GM10266 (cell line): ENCODE measurements at regions not wholly inside any gene's neighbourhood (a gene's known extent, or its start where the extent isn't known, plus 50 kb on each side); places are given as distances from the start of the nearest gene placed in this dataset.
"Not testable (repeated sequence)": the region's sequence is repeated elsewhere in the genome, so short reads cannot be mapped to it uniquely, and the experiment has no call there.

Source experiments
- DNase-seq: peaks from one replicate; pipeline ENCODE4 v3.0.0; 2012; ENCODE audit errors: extremely low spot score
- CTCF ChIP-seq: IDR thresholded peaks from 2 replicates; pipeline ENCODE4 v1.5.1; 2012; ENCODE audit warnings: mild to moderate bottlenecking, low read depth; ENCODE audit not compliant: control insufficient read depth, insufficient read depth; ENCODE audit errors: missing control alignments

- DNase-seq: no peak
- no peak for TF ChIP-seq CTCF
Observed at GRCh38 chr9:18297056-18297841, 176.7 kb upstream of the ADAMTSL1 start.

- no peak for TF ChIP-seq CTCF
- no peak for DNase-seq
Observed at GRCh38 chr9:18299449-18299848, 174.5 kb upstream of the ADAMTSL1 start.

GRCh38 chr9:18305167-18305806 lies 168.7 kb upstream of the ADAMTSL1 start:
- DNase-seq: not testable (repeated sequence)

- no peak for TF ChIP-seq CTCF
- DNase-seq: no peak
Observed at GRCh38 chr9:18314316-18314715, 159.6 kb upstream of the ADAMTSL1 start.

GRCh38 chr9:18317896-18318295 lies 156.1 kb upstream of the ADAMTSL1 start:
- TF ChIP-seq CTCF: no peak
- no peak for DNase-seq

- no peak for DNase-seq
Observed at GRCh38 chr9:18319918-18320445, 154.0 kb upstream of the ADAMTSL1 start.

GRCh38 chr9:18324928-18325745 lies 148.8 kb upstream of the ADAMTSL1 start:
- no peak for DNase-seq
- TF ChIP-seq CTCF: no peak

More at GRCh38 chr9:18319918-18320445, 154.0 kb upstream of the ADAMTSL1 start:
- no peak for TF ChIP-seq CTCF

- DNase-seq: not testable (repeated sequence)
Observed at GRCh38 chr9:18325746-18326011, 148.3 kb upstream of the ADAMTSL1 start.
